Inflammatory macrophage (primary cell): ENCODE measurements at regions not wholly inside any gene's neighbourhood (a gene's known extent, or its start where the extent isn't known, plus 50 kb on each side); places are given as distances from the start of the nearest gene placed in this dataset.

Experiments
- DNase-seq, 2 donors: peaks; one replicate each; pipeline ENCODE4 v3.0.0-alpha.2; 2020 to 2022

- DNase-seq, result peak; percentile 33 to 47
These were observed 118.4 kb upstream of the SLC7A1 start for GRCh38 chr13:29713839-29714238.

GRCh38 chr13:29711776-29712175 lies 116.3 kb upstream of the SLC7A1 start:
- DNase-seq, result no peak

GRCh38 chr13:29710511-29710910 lies 115.0 kb upstream of the SLC7A1 start:
- no peak for DNase-seq

GRCh38 chr13:29709407-29710069 lies 114.0 kb upstream of the SLC7A1 start:
- no peak for DNase-seq

GRCh38 chr13:29707876-29708543 lies 112.5 kb upstream of the SLC7A1 start:
- peak; percentile 19 to 38 for DNase-seq

GRCh38 chr13:29706923-29707322 lies 111.4 kb upstream of the SLC7A1 start:
- no peak for DNase-seq

- no peak for DNase-seq
These were observed 109.2 kb upstream of the SLC7A1 start for GRCh38 chr13:29704648-29705047.

- no peak for DNase-seq
These were observed 107.9 kb upstream of the SLC7A1 start for GRCh38 chr13:29703421-29703820.

- DNase-seq, result no peak
These were observed 107.4 kb upstream of the SLC7A1 start for GRCh38 chr13:29702912-29703351.

GRCh38 chr13:29698106-29698505 lies 102.6 kb upstream of the SLC7A1 start:
- DNase-seq, result no peak

- no peak for DNase-seq
These were observed 101.1 kb upstream of the SLC7A1 start for GRCh38 chr13:29696606-29697005.

- no peak for DNase-seq
These were observed 97.9 kb upstream of the SLC7A1 start for GRCh38 chr13:29693275-29693945.

GRCh38 chr13:29689548-29689947 lies 94.1 kb upstream of the SLC7A1 start:
- DNase-seq, result no peak

- no peak for DNase-seq
These were observed 92.7 kb upstream of the SLC7A1 start for GRCh38 chr13:29688193-29688592.

- DNase-seq, result no peak
These were observed 89.0 kb upstream of the SLC7A1 start for GRCh38 chr13:29684441-29684840.

GRCh38 chr13:29683041-29683440 lies 87.6 kb upstream of the SLC7A1 start:
- no peak for DNase-seq

- DNase-seq, result no peak
These were observed 86.4 kb upstream of the SLC7A1 start for GRCh38 chr13:29681864-29682263.

- DNase-seq, result no peak
These were observed 84.0 kb upstream of the SLC7A1 start for GRCh38 chr13:29679396-29680053.

- no peak for DNase-seq
These were observed 82.1 kb upstream of the SLC7A1 start for GRCh38 chr13:29677627-29678026.

GRCh38 chr13:29676941-29677452 lies 81.5 kb upstream of the SLC7A1 start:
- no peak for DNase-seq

- no peak for DNase-seq
These were observed 81.0 kb upstream of the SLC7A1 start for GRCh38 chr13:29676535-29676934.

- DNase-seq, result no peak
These were observed 79.0 kb upstream of the SLC7A1 start for GRCh38 chr13:29674532-29674931.

GRCh38 chr13:29664591-29664990 lies 69.1 kb upstream of the SLC7A1 start:
- peak; percentile 27 to 55 for DNase-seq
